Panc1 (cell line): ENCODE measurements at regions not wholly inside any gene's neighbourhood (a gene's known extent, or its start where the extent isn't known, plus 50 kb on each side); places are given as distances from the start of the nearest gene placed in this dataset.

Experiments used
- POLR2AphosphoS5 ChIP-seq: IDR thresholded peaks from 2 replicates; pipeline ENCODE4 v1.6.1; 2012; ENCODE audit warnings: mild to moderate bottlenecking, low read depth, low read length, moderate library complexity
- SIN3A ChIP-seq: IDR thresholded peaks from 2 replicates; pipeline ENCODE4 v1.6.1; 2012; ENCODE audit warnings: low read depth, mild to moderate bottlenecking, low read length, moderate library complexity, borderline replicate concordance; ENCODE audit not compliant: insufficient read depth

DNA sequence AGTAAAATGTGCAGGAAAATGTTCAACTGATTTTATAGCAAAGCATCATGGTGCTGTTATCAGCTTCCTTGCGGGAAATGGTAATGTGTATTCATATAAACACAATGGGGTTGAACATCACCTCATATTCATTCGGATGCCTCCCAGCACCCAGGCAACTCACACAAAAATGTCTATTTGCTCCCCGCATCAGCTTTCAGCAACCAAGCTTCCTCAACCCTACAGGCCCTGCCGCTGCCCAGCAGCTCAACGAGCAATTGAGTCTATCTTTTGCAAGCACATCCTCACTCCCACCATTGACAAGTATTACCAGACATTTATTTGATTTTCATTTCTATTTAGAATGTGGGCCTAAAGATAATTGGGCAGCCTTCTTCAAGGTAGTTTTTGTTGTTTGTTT is 2161.4 kb upstream of the PIK3C3 start:
- TF ChIP-seq POLR2AphosphoS5 (no peak), SIN3A (no peak)
